DOHH2 (cell line): ENCODE measurements at regions not wholly inside any gene's neighbourhood (a gene's known extent, or its start where the extent isn't known, plus 50 kb on each side); places are given as distances from the start of the nearest gene placed in this dataset.
"Not testable (repeated sequence)": the region's sequence is repeated elsewhere in the genome, so short reads cannot be mapped to it uniquely, and the experiment has no call there.

Experiments used
- H3F3A ChIP-seq: fragments of 200-600 bp; sonication (generic), shearing (Covaris generic); 2 replicates; pipeline ENCODE4 v1.6.0; 2016; ENCODE audit warnings: antibody characterized with exemption, mild to moderate bottlenecking; ENCODE audit not compliant: control insufficient read depth, insufficient read depth
- H3K27ac ChIP-seq: fragments of 200-600 bp; sonication (generic); 2 replicates; pipeline ENCODE4 v1.5.1; 2014; ENCODE audit warnings: low read depth, mild to moderate bottlenecking, low read length, moderate library complexity
- H3K27me3 ChIP-seq: fragments of 200-600 bp; sonication (generic); 2 replicates; pipeline ENCODE4 v1.6.1; 2014; ENCODE audit warnings: mild to moderate bottlenecking, low read length, mixed read lengths; ENCODE audit not compliant: control insufficient read depth
- H3K36me3 ChIP-seq: fragments of 200-600 bp; sonication (generic); 2 replicates; pipeline ENCODE4 v1.6.1; 2014; ENCODE audit warnings: mild to moderate bottlenecking, low read length, moderate library complexity, mixed read lengths; ENCODE audit not compliant: control insufficient read depth
- H3K4me1 ChIP-seq: fragments of 200-600 bp; sonication (generic); 2 replicates; pipeline ENCODE4 v1.6.1; 2014; ENCODE audit warnings: mild to moderate bottlenecking, low read length, mixed read lengths; ENCODE audit not compliant: control insufficient read depth
- H3K4me2 ChIP-seq: fragments of 200-600 bp; sonication (generic); 2 replicates; pipeline ENCODE4 v1.6.0; 2014; ENCODE audit warnings: mild to moderate bottlenecking, low read length, moderate library complexity
- H3K4me3 ChIP-seq: fragments of 200-600 bp; sonication (generic); 2 replicates; pipeline ENCODE4 v1.5.1; 2014; ENCODE audit warnings: mild to moderate bottlenecking, low read length, mixed read lengths
- H3K79me2 ChIP-seq: fragments of 200-600 bp; sonication (generic); 2 replicates; pipeline ENCODE4 v1.6.1; 2014; ENCODE audit warnings: mild to moderate bottlenecking, low read length, mixed read lengths; ENCODE audit not compliant: control insufficient read depth
- H3K9me2 ChIP-seq: fragments of 200-600 bp; sonication (generic); replicated peaks from 2 replicates; pipeline ENCODE4 v1.6.1; 2014; ENCODE audit warnings: mild to moderate bottlenecking, low read length, mixed read lengths; ENCODE audit not compliant: control insufficient read depth
- H3K9me3 ChIP-seq: fragments of 200-600 bp; sonication (generic); 2 replicates; pipeline ENCODE4 v1.6.1; 2014; ENCODE audit warnings: antibody characterized with exemption, low read length, mixed read lengths; ENCODE audit not compliant: control insufficient read depth, insufficient read depth
- H4K20me1 ChIP-seq: fragments of 200-600 bp; sonication (generic); 2 replicates; pipeline ENCODE4 v1.6.0; 2014; ENCODE audit warnings: low read depth, mild to moderate bottlenecking, antibody characterized with exemption, low read length, moderate library complexity; ENCODE audit not compliant: control insufficient read depth, insufficient read depth
- EZH2phosphoT487 ChIP-seq: fragments of 200-600 bp; sonication (generic); IDR thresholded peaks from 2 replicates; pipeline ENCODE4 v1.6.1; 2017; ENCODE audit warnings: borderline replicate concordance, mild to moderate bottlenecking, antibody characterized with exemption, low read length, moderate library complexity, mixed read lengths
- TF ChIP-seq, protein P1 (sequence below): fragments of 200-600 bp; sonication (generic); IDR thresholded peaks from one replicate; pipeline ENCODE4 v1.5.1; 2014; ENCODE audit warnings: antibody characterized with exemption, mild to moderate bottlenecking, low read depth, low read length; ENCODE audit not compliant: poor library complexity, severe bottlenecking

GRCh38 chr6:168376811-168377483, 57.4 kb upstream of the DACT2 start:
- no peaks in the 10 kb centered on the region for H3F3A ChIP-seq
- peaks cover 50% of the 10 kb centered on the region for H3K9me3 ChIP-seq
- H4K20me1 ChIP-seq = no peaks in the 10 kb centered on the region
- H3K4me2 ChIP-seq = no peak overlapping the region
- H3K4me1 ChIP-seq = no peaks in the 10 kb centered on the region
- TF ChIP-seq EZH2phosphoT487 = no peak
- TF ChIP-seq, protein P1, sequence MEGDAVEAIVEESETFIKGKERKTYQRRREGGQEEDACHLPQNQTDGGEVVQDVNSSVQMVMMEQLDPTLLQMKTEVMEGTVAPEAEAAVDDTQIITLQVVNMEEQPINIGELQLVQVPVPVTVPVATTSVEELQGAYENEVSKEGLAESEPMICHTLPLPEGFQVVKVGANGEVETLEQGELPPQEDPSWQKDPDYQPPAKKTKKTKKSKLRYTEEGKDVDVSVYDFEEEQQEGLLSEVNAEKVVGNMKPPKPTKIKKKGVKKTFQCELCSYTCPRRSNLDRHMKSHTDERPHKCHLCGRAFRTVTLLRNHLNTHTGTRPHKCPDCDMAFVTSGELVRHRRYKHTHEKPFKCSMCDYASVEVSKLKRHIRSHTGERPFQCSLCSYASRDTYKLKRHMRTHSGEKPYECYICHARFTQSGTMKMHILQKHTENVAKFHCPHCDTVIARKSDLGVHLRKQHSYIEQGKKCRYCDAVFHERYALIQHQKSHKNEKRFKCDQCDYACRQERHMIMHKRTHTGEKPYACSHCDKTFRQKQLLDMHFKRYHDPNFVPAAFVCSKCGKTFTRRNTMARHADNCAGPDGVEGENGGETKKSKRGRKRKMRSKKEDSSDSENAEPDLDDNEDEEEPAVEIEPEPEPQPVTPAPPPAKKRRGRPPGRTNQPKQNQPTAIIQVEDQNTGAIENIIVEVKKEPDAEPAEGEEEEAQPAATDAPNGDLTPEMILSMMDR = no peak
- no peaks in the 10 kb centered on the region for H3K79me2 ChIP-seq
- no peak overlapping the region for H3K27ac ChIP-seq
- no peaks in the 10 kb centered on the region for H3K9me2 ChIP-seq
- H3K4me3 ChIP-seq = no peak overlapping the region
- no peaks in the 10 kb centered on the region for H3K27me3 ChIP-seq
- H3K36me3 ChIP-seq = no peaks in the 10 kb centered on the region

GRCh38 chr6:168377484-168377855, 57.9 kb upstream of the DACT2 start:
- H3K27ac ChIP-seq = no peak overlapping the region
- H3K4me2 ChIP-seq = no peak overlapping the region
- H3K4me1 ChIP-seq = no peaks in the 10 kb centered on the region
- no peaks in the 10 kb centered on the region for H3K36me3 ChIP-seq
- H3K4me3 ChIP-seq = no peak overlapping the region
- H3K9me3 ChIP-seq = peaks cover 53% of the 10 kb centered on the region
- H3F3A ChIP-seq = no peaks in the 10 kb centered on the region
- TF ChIP-seq, protein P1 = no peak
- H3K27me3 ChIP-seq = no peaks in the 10 kb centered on the region
- no peaks in the 10 kb centered on the region for H3K9me2 ChIP-seq
- no peaks in the 10 kb centered on the region for H3K79me2 ChIP-seq
- no peaks in the 10 kb centered on the region for H4K20me1 ChIP-seq

GRCh38 chr6:168377856-168378832, 58.6 kb upstream of the DACT2 start:
- Histone ChIP-seq H3K4me1 (no peaks in the 10 kb centered on the region), H3K9me2 (no peaks in the 10 kb centered on the region), H3K27me3 (no peaks in the 10 kb centered on the region), H3K27ac (no peak overlapping the region), H3K4me2 (no peak overlapping the region), H3K4me3 (no peak overlapping the region), H3F3A (peaks cover 1% of the 10 kb centered on the region), H4K20me1 (no peaks in the 10 kb centered on the region), H3K36me3 (no peaks in the 10 kb centered on the region), H3K9me3 (peaks cover 60% of the 10 kb centered on the region), H3K79me2 (no peaks in the 10 kb centered on the region)
- TF ChIP-seq, protein P1 = no peak
- TF ChIP-seq EZH2phosphoT487 = no peak

DNA sequence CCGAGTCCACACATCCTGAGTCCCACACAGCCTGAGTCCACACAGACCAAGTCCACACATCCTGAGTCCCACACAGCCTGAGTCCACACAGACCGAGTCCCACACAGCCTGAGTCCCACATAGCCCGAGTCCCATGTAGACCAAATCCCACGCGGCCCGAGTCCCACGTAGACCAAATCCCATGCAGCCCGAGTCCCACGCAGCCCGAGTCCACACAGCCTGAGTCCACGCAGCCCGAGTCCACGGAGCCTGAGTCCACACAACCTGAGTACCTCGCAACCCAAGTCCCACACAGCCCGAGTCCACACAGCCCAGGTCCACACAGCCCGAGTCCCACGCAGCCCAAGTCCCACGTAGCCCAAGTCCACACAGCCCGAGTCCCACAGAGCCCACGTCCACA, 60.0 kb upstream of the DACT2 start:
- H3F3A ChIP-seq = not testable (repeated sequence)
- peaks cover 68% of the 10 kb centered on the region for H3K9me3 ChIP-seq

GRCh38 chr6:168380166-168380955, 60.6 kb upstream of the SMOC2 start:
- H3K4me2 ChIP-seq, H3K27me3 ChIP-seq, H3K79me2 ChIP-seq, H3K36me3 ChIP-seq, H3K4me3 ChIP-seq, H3K27ac ChIP-seq, H3K4me1 ChIP-seq, H3F3A ChIP-seq, H3K9me2 ChIP-seq, H4K20me1 ChIP-seq: not testable (repeated sequence)
- peaks cover 74% of the 10 kb centered on the region for H3K9me3 ChIP-seq

More for the DNA sequence above, 60.0 kb upstream of the DACT2 start:
- not testable (repeated sequence) for H3K4me1 ChIP-seq, H3K9me2 ChIP-seq, H3K4me3 ChIP-seq, H4K20me1 ChIP-seq, H3K79me2 ChIP-seq, H3K36me3 ChIP-seq, H3K27ac ChIP-seq, H3K27me3 ChIP-seq, H3K4me2 ChIP-seq
